Fibroblast of lung (primary cell): ENCODE measurements at regions not wholly inside any gene's neighbourhood (a gene's known extent, or its start where the extent isn't known, plus 50 kb on each side); places are given as distances from the start of the nearest gene placed in this dataset.
"Not testable (repeated sequence)": the region's sequence is repeated elsewhere in the genome, so short reads cannot be mapped to it uniquely, and the experiment has no call there.

ENCODE experiments used
- DNase-seq, 2 donors: peaks; one replicate each; pipeline versions ENCODE4 v3.0.0 to v3.0.0-alpha.2; 2010; ENCODE audit warnings: low read depth in 2 of 2
- H2AFZ ChIP-seq: 2 replicates; pipeline ENCODE4 v1.5.1; 2012; ENCODE audit warnings: low read length, control low read depth, inconsistent platforms
- H3K27ac ChIP-seq: 2 replicates; pipeline ENCODE4 v1.5.1; 2011; ENCODE audit warnings: low read length, control low read depth; ENCODE audit not compliant: insufficient read depth
- H3K27me3 ChIP-seq: 2 replicates; pipeline ENCODE4 v1.5.1; 2011; ENCODE audit warnings: mild to moderate bottlenecking, low read length; ENCODE audit not compliant: control insufficient read depth, insufficient read depth
- H3K36me3 ChIP-seq: 2 replicates; pipeline ENCODE4 v1.5.1; 2011; ENCODE audit warnings: low read length; ENCODE audit not compliant: control insufficient read depth, insufficient read depth
- H3K4me1 ChIP-seq: 2 replicates; pipeline ENCODE4 v1.5.1; 2011; ENCODE audit warnings: low read length; ENCODE audit not compliant: control insufficient read depth, insufficient read depth; ENCODE audit errors: extremely low read depth
- H3K4me2 ChIP-seq: 2 replicates; pipeline ENCODE4 v1.5.1; 2011; ENCODE audit warnings: low read length, control low read depth; ENCODE audit not compliant: insufficient read depth; ENCODE audit errors: extremely low read depth
- H3K4me3 ChIP-seq, 4 experiments: fragments of 200-600 bp in 1 of 4; sonication (generic) in 1 of 4; replicated peaks in 1 of 4; 2 replicates each; pipeline ENCODE4 v1.5.1; 2011 to 2016; ENCODE audit warnings: low read length in 4 of 4, low read depth in 3 of 4, mild to moderate bottlenecking in 3 of 4, control low read depth in 2 of 4, inconsistent platforms in 1 of 4, mixed read lengths in 1 of 4; ENCODE audit not compliant: insufficient read depth in 1 of 4; ENCODE audit errors: control extremely low read depth in 1 of 4
- H3K79me2 ChIP-seq: 2 replicates; pipeline ENCODE4 v1.5.1; 2012; ENCODE audit warnings: mild to moderate bottlenecking, low read length, inconsistent platforms; ENCODE audit not compliant: control insufficient read depth, insufficient read depth
- H3K9ac ChIP-seq: 2 replicates; pipeline ENCODE4 v1.5.1; 2011; ENCODE audit warnings: mild to moderate bottlenecking, low read length, control low read depth; ENCODE audit not compliant: insufficient read depth
- H3K9me3 ChIP-seq: 2 replicates; pipeline ENCODE4 v1.5.1; 2012; ENCODE audit warnings: low read depth, low read length; ENCODE audit not compliant: control insufficient read depth, insufficient read depth
- H4K20me1 ChIP-seq: 2 replicates; pipeline ENCODE4 v1.5.1; 2011; ENCODE audit warnings: low read length; ENCODE audit not compliant: control insufficient read depth, insufficient read depth; ENCODE audit errors: extremely low read depth
- EZH2 ChIP-seq: IDR thresholded peaks from 2 replicates; pipeline ENCODE4 v1.5.1; 2012; ENCODE audit warnings: low read length, control low read depth, mild to moderate bottlenecking; ENCODE audit errors: missing control alignments
- TF ChIP-seq, protein P1 (sequence below), 2 donors: IDR thresholded peaks in 1 of 2; conservative IDR thresholded peaks in 1 of 2; 1 replicate in 1 of 2; 2 replicates in 1 of 2; pipeline ENCODE4 v1.5.1; 2011 to 2012; ENCODE audit warnings: low read length in 2 of 2, control low read depth in 1 of 2, inconsistent platforms in 1 of 2, low read depth in 1 of 2, mild to moderate bottlenecking in 1 of 2

DNA sequence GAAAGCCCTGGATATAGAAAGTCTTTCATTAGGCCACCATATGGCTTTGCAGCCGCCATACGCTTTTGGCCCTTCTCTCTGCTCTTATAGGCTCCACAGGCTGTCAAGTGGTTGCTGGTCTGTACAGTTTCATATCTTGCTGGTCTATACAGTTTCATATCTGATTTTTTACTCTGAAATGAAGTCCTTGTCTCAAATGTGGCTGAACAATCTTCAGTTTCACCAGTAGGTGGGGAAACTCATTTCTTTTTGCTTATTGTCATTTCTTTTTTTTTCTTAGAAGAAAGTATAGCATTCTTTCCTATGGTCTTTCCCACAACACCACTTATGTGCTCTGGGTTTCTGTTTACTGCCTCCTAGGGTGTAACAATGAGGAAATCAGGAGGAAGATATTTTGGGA is 771.4 kb upstream of the MMS22L start:
- Histone ChIP-seq H3K9me3 (no peaks in the 10 kb centered on the region), H3K4me2 (no peak overlapping the region), H3K27me3 (no peaks in the 10 kb centered on the region), H3K4me1 (no peaks in the 10 kb centered on the region), H3K4me3 (no peak overlapping the region), H4K20me1 (no peaks in the 10 kb centered on the region), H3K36me3 (no peaks in the 10 kb centered on the region), H3K9ac (no peak overlapping the region), H3K79me2 (no peaks in the 10 kb centered on the region), H3K27ac (no peak overlapping the region), H2AFZ (no peak overlapping the region)
- peak in 1 of 2 donors; percentile 39 for DNase-seq
- TF ChIP-seq, protein P1, sequence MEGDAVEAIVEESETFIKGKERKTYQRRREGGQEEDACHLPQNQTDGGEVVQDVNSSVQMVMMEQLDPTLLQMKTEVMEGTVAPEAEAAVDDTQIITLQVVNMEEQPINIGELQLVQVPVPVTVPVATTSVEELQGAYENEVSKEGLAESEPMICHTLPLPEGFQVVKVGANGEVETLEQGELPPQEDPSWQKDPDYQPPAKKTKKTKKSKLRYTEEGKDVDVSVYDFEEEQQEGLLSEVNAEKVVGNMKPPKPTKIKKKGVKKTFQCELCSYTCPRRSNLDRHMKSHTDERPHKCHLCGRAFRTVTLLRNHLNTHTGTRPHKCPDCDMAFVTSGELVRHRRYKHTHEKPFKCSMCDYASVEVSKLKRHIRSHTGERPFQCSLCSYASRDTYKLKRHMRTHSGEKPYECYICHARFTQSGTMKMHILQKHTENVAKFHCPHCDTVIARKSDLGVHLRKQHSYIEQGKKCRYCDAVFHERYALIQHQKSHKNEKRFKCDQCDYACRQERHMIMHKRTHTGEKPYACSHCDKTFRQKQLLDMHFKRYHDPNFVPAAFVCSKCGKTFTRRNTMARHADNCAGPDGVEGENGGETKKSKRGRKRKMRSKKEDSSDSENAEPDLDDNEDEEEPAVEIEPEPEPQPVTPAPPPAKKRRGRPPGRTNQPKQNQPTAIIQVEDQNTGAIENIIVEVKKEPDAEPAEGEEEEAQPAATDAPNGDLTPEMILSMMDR (conservative IDR thresholded peaks at IDR 0.05 in 1 of 2, IDR thresholded peaks at IDR 0.05 in 1 of 2; ENCODE audit: low read depth in 1 of 2, low read length in 2 of 2) = no peak
- TF ChIP-seq EZH2 = no peak

DNA sequence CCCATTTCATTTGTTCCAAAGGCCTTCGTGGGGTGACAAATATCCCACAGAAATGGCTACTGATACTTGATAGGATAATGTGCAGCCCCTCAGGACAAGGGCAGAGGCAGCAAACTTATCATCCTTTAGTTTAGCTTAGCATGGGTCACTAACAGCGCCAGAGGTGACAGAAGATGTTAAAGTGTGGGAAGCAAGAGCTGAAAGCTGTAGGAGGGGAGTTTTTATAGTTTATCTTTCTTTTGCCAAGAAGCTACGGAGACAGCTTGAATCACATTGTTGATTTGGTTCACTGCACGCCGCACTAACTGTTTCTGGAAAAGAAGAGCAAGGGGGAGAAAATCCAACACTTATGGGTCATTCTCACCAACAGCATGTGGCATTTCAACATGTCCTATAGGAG is 773.9 kb upstream of the MMS22L start:
- Histone ChIP-seq H3K4me3 (no peak overlapping the region), H4K20me1 (no peaks in the 10 kb centered on the region)

DNA sequence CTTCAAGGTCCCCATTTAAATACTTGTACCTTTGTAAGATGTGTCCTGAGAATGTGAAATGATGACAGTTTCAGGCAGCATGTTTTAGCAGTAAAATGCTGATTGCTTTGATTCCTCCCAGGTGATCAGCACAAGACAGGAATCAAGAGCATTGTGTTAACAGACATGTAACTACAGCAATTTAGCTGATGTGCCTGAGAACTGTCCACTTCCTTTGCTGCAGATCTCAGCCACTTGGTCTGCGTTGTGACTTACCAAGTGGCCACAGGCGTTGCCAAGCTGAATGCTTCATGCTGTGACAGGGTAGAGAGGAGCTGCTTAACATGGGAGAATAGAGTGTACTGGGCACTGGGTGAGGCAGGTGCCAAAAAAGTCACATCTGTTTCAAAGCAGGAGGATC is 767.0 kb upstream of the POU3F2 start:
- Histone ChIP-seq H3K4me2 (no peak overlapping the region), H3K9me3 (no peaks in the 10 kb centered on the region), H3K4me3 (no peak overlapping the region), H3K36me3 (no peaks in the 10 kb centered on the region), H3K9ac (no peak overlapping the region), H3K27ac (no peak overlapping the region), H3K4me1 (no peaks in the 10 kb centered on the region), H3K27me3 (no peaks in the 10 kb centered on the region), H2AFZ (no peak overlapping the region), H3K79me2 (no peaks in the 10 kb centered on the region), H4K20me1 (no peaks in the 10 kb centered on the region)
- no peak for TF ChIP-seq EZH2
- TF ChIP-seq, protein P1 (conservative IDR thresholded peaks at IDR 0.05 in 1 of 2, IDR thresholded peaks at IDR 0.05 in 1 of 2; ENCODE audit: low read depth in 1 of 2, low read length in 2 of 2) = no peak
- DNase-seq = no peak

More for the DNA sequence above, 773.9 kb upstream of the MMS22L start:
- DNase-seq = peak in 1 of 2 donors; percentile 36
- H2AFZ ChIP-seq = no peak overlapping the region
- no peaks in the 10 kb centered on the region for H3K4me1 ChIP-seq
- no peak overlapping the region for H3K4me2 ChIP-seq
- no peaks in the 10 kb centered on the region for H3K79me2 ChIP-seq
- TF ChIP-seq, protein P1 (conservative IDR thresholded peaks at IDR 0.05 in 1 of 2, IDR thresholded peaks at IDR 0.05 in 1 of 2; ENCODE audit: low read depth in 1 of 2, low read length in 2 of 2) = no peak
- no peak for TF ChIP-seq EZH2
- H3K36me3 ChIP-seq = no peaks in the 10 kb centered on the region
- no peak overlapping the region for H3K27ac ChIP-seq
- H3K9ac ChIP-seq = no peak overlapping the region
- no peaks in the 10 kb centered on the region for H3K27me3 ChIP-seq
- no peaks in the 10 kb centered on the region for H3K9me3 ChIP-seq

DNA sequence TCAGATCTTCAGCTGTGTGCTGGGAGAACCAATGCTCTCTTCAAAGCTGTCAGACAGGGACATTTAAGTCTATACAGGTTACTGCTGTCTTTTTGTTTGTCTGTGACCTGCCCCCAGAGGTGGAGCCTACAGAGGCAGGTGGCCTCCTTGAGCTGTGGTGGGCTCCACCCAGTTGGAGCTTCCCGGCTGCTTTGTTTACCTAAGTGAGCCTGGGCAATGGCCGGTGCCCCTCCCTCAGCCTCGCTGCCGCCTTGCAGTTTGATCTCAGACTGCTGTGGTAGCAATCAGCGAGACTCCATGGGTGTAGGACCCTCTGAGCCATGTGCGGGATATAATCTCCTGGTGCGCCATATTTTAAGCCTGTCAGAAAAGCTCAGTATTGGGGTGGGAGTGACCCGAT is 745.8 kb upstream of the POU3F2 start:
- H3K4me2 ChIP-seq, H4K20me1 ChIP-seq, H2AFZ ChIP-seq, H3K4me1 ChIP-seq, H3K9ac ChIP-seq, H3K9me3 ChIP-seq, DNase-seq, H3K79me2 ChIP-seq, H3K27me3 ChIP-seq, H3K27ac ChIP-seq, H3K4me3 ChIP-seq, H3K36me3 ChIP-seq: not testable (repeated sequence)
